C4-2B (cell line): ENCODE measurements at regions not wholly inside any gene's neighbourhood (a gene's known extent, or its start where the extent isn't known, plus 50 kb on each side); places are given as distances from the start of the nearest gene placed in this dataset.

ENCODE experiments used
- ZFX ChIP-seq: fragments of 450-650 bp; IDR thresholded peaks from 2 replicates; pipeline ENCODE4 v1.6.1; 2017
- TF ChIP-seq, protein P1 (sequence below): fragments of 450-650 bp; conservative IDR thresholded peaks from 2 replicates; pipeline ENCODE4 v1.5.1; 2017; ENCODE audit warnings: mild to moderate bottlenecking

DNA sequence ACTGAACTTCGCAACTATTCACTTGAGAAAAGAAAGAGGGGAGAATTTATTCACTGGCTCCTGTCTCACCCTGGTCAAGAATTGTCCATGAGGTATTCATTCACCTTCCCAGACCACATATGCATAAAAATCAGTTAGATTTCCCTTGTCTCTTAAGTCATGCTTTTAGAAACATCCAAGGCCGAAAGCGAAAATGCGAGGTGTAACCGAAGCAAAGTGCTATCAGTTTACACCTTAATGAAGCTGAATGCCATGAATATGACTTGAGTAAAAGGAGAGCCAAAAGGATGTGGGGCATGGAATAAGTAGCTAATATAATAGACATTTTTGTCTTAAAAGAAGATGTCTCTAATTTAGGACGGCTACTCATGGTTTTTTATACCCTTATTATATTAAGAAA is 965.6 kb upstream of the CHORDC1 start:
- TF ChIP-seq, protein P1, sequence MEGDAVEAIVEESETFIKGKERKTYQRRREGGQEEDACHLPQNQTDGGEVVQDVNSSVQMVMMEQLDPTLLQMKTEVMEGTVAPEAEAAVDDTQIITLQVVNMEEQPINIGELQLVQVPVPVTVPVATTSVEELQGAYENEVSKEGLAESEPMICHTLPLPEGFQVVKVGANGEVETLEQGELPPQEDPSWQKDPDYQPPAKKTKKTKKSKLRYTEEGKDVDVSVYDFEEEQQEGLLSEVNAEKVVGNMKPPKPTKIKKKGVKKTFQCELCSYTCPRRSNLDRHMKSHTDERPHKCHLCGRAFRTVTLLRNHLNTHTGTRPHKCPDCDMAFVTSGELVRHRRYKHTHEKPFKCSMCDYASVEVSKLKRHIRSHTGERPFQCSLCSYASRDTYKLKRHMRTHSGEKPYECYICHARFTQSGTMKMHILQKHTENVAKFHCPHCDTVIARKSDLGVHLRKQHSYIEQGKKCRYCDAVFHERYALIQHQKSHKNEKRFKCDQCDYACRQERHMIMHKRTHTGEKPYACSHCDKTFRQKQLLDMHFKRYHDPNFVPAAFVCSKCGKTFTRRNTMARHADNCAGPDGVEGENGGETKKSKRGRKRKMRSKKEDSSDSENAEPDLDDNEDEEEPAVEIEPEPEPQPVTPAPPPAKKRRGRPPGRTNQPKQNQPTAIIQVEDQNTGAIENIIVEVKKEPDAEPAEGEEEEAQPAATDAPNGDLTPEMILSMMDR, result no peak
- no peak for TF ChIP-seq ZFX
